H9 (cell line): ENCODE measurements at regions not wholly inside any gene's neighbourhood (a gene's known extent, or its start where the extent isn't known, plus 50 kb on each side); places are given as distances from the start of the nearest gene placed in this dataset.

Source experiments
- DNase-seq: peaks from one replicate; pipeline ENCODE4 v3.0.0-alpha.2; 2017
- H2AFZ ChIP-seq: one replicate; pipeline ENCODE4 v1.6.1; 2013; ENCODE audit warnings: mild to moderate bottlenecking, low read length, control low read depth, moderate library complexity
- H2AK5ac ChIP-seq: 2 replicates; pipeline ENCODE4 v1.6.1; 2013; ENCODE audit warnings: low read length, control low read depth, mixed read lengths; ENCODE audit not compliant: insufficient read length
- H2BK120ac ChIP-seq: one replicate; pipeline ENCODE4 v1.6.1; 2013; ENCODE audit warnings: low read depth, mild to moderate bottlenecking, low read length, control low read depth, inconsistent platforms; ENCODE audit not compliant: poor library complexity, severe bottlenecking
- H2BK12ac ChIP-seq: 2 replicates; pipeline ENCODE4 v1.6.1; 2013; ENCODE audit warnings: low read length, control low read depth, mixed read lengths, low read depth; ENCODE audit not compliant: insufficient read length
- H2BK15ac ChIP-seq: 2 replicates; pipeline ENCODE4 v1.6.1; 2013; ENCODE audit warnings: low read depth, low read length, control low read depth
- H2BK20ac ChIP-seq: one replicate; pipeline ENCODE4 v1.6.1; 2013; ENCODE audit warnings: low read depth, mild to moderate bottlenecking, low read length, control low read depth, inconsistent platforms; ENCODE audit not compliant: poor library complexity, severe bottlenecking
- H2BK5ac ChIP-seq: 2 replicates; pipeline ENCODE4 v1.6.1; 2013; ENCODE audit warnings: low read length, control low read depth, mixed read lengths; ENCODE audit not compliant: insufficient read length
- H3K14ac ChIP-seq: 2 replicates; pipeline ENCODE4 v1.6.1; 2013; ENCODE audit warnings: low read length, control low read depth; ENCODE audit not compliant: insufficient read depth
- H3K18ac ChIP-seq: 2 replicates; pipeline ENCODE4 v1.6.1; 2013; ENCODE audit warnings: low read depth, mild to moderate bottlenecking, mixed read lengths, low read length, control low read depth; ENCODE audit not compliant: insufficient read length
- H3K23ac ChIP-seq: 2 replicates; pipeline ENCODE4 v1.6.1; 2013; ENCODE audit warnings: low read length, control low read depth, mixed read lengths, low read depth; ENCODE audit not compliant: insufficient read length
- H3K23me2 ChIP-seq: 2 replicates; pipeline ENCODE4 v1.6.1; 2013; ENCODE audit warnings: low read depth, mild to moderate bottlenecking, mixed read lengths, low read length, control low read depth; ENCODE audit not compliant: insufficient read length, poor library complexity, severe bottlenecking
- H3K27ac ChIP-seq: 2 replicates; pipeline ENCODE4 v1.5.1; 2013; ENCODE audit warnings: low read length, control low read depth, mixed read lengths, low read depth; ENCODE audit not compliant: insufficient read length
- H3K27me3 ChIP-seq: 2 replicates; pipeline ENCODE4 v1.6.1; 2013; ENCODE audit warnings: low read length, control low read depth, inconsistent platforms; ENCODE audit not compliant: insufficient read depth
- H3K4ac ChIP-seq: 2 replicates; pipeline ENCODE4 v1.6.1; 2013; ENCODE audit warnings: low read depth, mild to moderate bottlenecking, control low read depth, inconsistent platforms, low read length, moderate library complexity
- H3K4me1 ChIP-seq: 2 replicates; pipeline ENCODE4 v1.6.1; 2013; ENCODE audit warnings: low read length, control low read depth, inconsistent platforms; ENCODE audit not compliant: insufficient read depth
- H3K4me2 ChIP-seq: 2 replicates; pipeline ENCODE4 v1.6.1; 2013; ENCODE audit warnings: low read length, control low read depth, mixed read lengths; ENCODE audit not compliant: insufficient read length, insufficient read depth
- H3K56ac ChIP-seq: 2 replicates; pipeline ENCODE4 v1.6.1; 2013; ENCODE audit warnings: low read depth, mild to moderate bottlenecking, mixed read lengths, low read length, control low read depth; ENCODE audit not compliant: insufficient read length
- H3K79me1 ChIP-seq: 2 replicates; pipeline ENCODE4 v1.6.1; 2013; ENCODE audit warnings: low read depth, mild to moderate bottlenecking, moderate library complexity, low read length, control low read depth, inconsistent platforms; ENCODE audit not compliant: insufficient read depth, poor library complexity, severe bottlenecking
- H3K79me2 ChIP-seq: 2 replicates; pipeline ENCODE4 v1.6.1; 2013; ENCODE audit warnings: low read length, control low read depth, inconsistent platforms; ENCODE audit not compliant: insufficient read depth
- H3K9ac ChIP-seq: 2 replicates; pipeline ENCODE4 v1.6.1; 2013; ENCODE audit warnings: low read length, control low read depth, mixed read lengths; ENCODE audit not compliant: insufficient read length; ENCODE audit errors: extremely low read depth
- H3K9me3 ChIP-seq: one replicate; pipeline ENCODE4 v1.6.1; 2013; ENCODE audit warnings: low read depth, low read length, inconsistent platforms; ENCODE audit not compliant: control insufficient read depth
- H3T11ph ChIP-seq: one replicate; pipeline ENCODE4 v1.6.1; 2013; ENCODE audit warnings: mild to moderate bottlenecking, low read length, control low read depth, inconsistent platforms
- H4K20me1 ChIP-seq: one replicate; pipeline ENCODE4 v1.6.1; 2013; ENCODE audit not compliant: control insufficient read depth, insufficient read length, insufficient read depth
- H4K5ac ChIP-seq: 2 replicates; pipeline ENCODE4 v1.6.1; 2013; ENCODE audit warnings: low read depth, mild to moderate bottlenecking, mixed read lengths, low read length, control low read depth; ENCODE audit not compliant: insufficient read length
- H4K8ac ChIP-seq: replicated peaks from 2 replicates; pipeline ENCODE4 v1.6.1; 2013; ENCODE audit warnings: low read length, control low read depth, mixed read lengths, low read depth; ENCODE audit not compliant: insufficient read length
- H4K91ac ChIP-seq: 2 replicates; pipeline ENCODE4 v1.6.1; 2013; ENCODE audit warnings: low read depth, mild to moderate bottlenecking, moderate library complexity, mixed read lengths, low read length, control low read depth; ENCODE audit not compliant: insufficient read length
- H3K27ac Mint-ChIP-seq, 3 experiments: 2 replicates in 2 of 3; 3 replicates in 1 of 3; pipeline ENCODE4 v1.8.0; 2020 to 2021; ENCODE audit warnings: mixed read lengths in 3 of 3, mild to moderate bottlenecking in 1 of 3, moderate library complexity in 1 of 3
- H3K27me3 Mint-ChIP-seq: 2 replicates; pipeline ENCODE4 v1.8.0; 2021; ENCODE audit warnings: low read depth, mild to moderate bottlenecking, moderate library complexity, mixed read lengths
- H3K36me3 Mint-ChIP-seq, 3 experiments: 2 replicates in 2 of 3; 3 replicates in 1 of 3; pipeline ENCODE4 v1.8.0; 2020 to 2021; ENCODE audit warnings: low read depth in 3 of 3, mixed read lengths in 3 of 3; ENCODE audit not compliant: insufficient read depth in 1 of 3
- H3K4me1 Mint-ChIP-seq, 2 experiments: 2 replicates each; pipeline ENCODE4 v1.8.0; 2020; ENCODE audit warnings: mixed read lengths in 2 of 2
- H3K4me3 Mint-ChIP-seq, 2 experiments: 2 replicates in 1 of 2; 3 replicates in 1 of 2; pipeline ENCODE4 v1.8.0; 2020 to 2021; ENCODE audit warnings: mild to moderate bottlenecking in 2 of 2, mixed read lengths in 2 of 2, moderate library complexity in 1 of 2
- H3K9me3 Mint-ChIP-seq, 2 experiments: 2 replicates in 1 of 2; 3 replicates in 1 of 2; pipeline ENCODE4 v1.8.0; 2020; ENCODE audit warnings: mild to moderate bottlenecking in 2 of 2, mixed read lengths in 2 of 2, moderate library complexity in 1 of 2
- CTCF ChIP-seq: fragments of 200-600 bp; sonication (generic); conservative IDR thresholded peaks from 3 replicates; pipeline ENCODE4 v1.8.0; 2021; ENCODE audit warnings: antibody characterized with exemption, mild to moderate bottlenecking
- WGBS: extraction: QIAGEN DNeasy Blood & Tissue Kit; methylation state at CpG from one replicate; pipeline ENCODE4 v1.1.7; 2013; ENCODE audit warnings: missing lambda C conversion rate, low lambda C conversion rate, mixed read lengths; ENCODE audit not compliant: insufficient read length; ENCODE audit errors: extremely low coverage; 5-methylcytosine and 5-hydroxymethylcytosine counted together

- no peaks in the 10 kb centered on the region for H3K4me1 ChIP-seq
- H2BK15ac ChIP-seq: no peak overlapping the region
- H3T11ph ChIP-seq: no peak overlapping the region
- H3K27ac ChIP-seq: no peak overlapping the region
- no peaks in the 10 kb centered on the region for H3K27me3 Mint-ChIP-seq
- WGBS: no CpG with 5 or more reads among the region's 1 CpG
- no peak overlapping the region for H4K91ac ChIP-seq
- no peak overlapping the region for H3K14ac ChIP-seq
- H2AFZ ChIP-seq: no peak overlapping the region
- H3K23ac ChIP-seq: no peak overlapping the region
- H3K4ac ChIP-seq: no peak overlapping the region
- no peak overlapping the region for H4K5ac ChIP-seq
- H2AK5ac ChIP-seq: no peak overlapping the region
- H3K79me1 ChIP-seq: no peaks in the 10 kb centered on the region
- H3K27ac Mint-ChIP-seq: no peak overlapping the region
- H3K4me1 Mint-ChIP-seq: no peaks in the 10 kb centered on the region
- H4K8ac ChIP-seq: no peak overlapping the region
- H3K23me2 ChIP-seq: no peaks in the 10 kb centered on the region
- no peak overlapping the region for H3K4me3 Mint-ChIP-seq
- peaks cover 20 to 21% of the 10 kb centered on the region in 2 experiments for H3K9me3 Mint-ChIP-seq
- H3K79me2 ChIP-seq: no peaks in the 10 kb centered on the region
- no peaks in the 10 kb centered on the region for H3K27me3 ChIP-seq
- TF ChIP-seq CTCF: no peak
- DNase-seq: no peak
- no peak overlapping the region for H3K18ac ChIP-seq
- no peak overlapping the region for H3K9ac ChIP-seq
- peaks cover 10 to 22% (median 14%) of the 10 kb centered on the region in 3 experiments for H3K36me3 Mint-ChIP-seq
- no peak overlapping the region for H2BK120ac ChIP-seq
- H2BK12ac ChIP-seq: no peak overlapping the region
- no peak overlapping the region for H3K56ac ChIP-seq
- H2BK20ac ChIP-seq: no peak overlapping the region
- H3K9me3 ChIP-seq: no peaks in the 10 kb centered on the region
- H2BK5ac ChIP-seq: no peak overlapping the region
- H3K4me2 ChIP-seq: no peak overlapping the region
- H4K20me1 ChIP-seq: no peaks in the 10 kb centered on the region
Observed at GRCh38 chr4:114121221-114121620, 141.8 kb upstream of the ARSJ start.
